ENCODE measurements at regions not wholly inside any gene's neighbourhood (a gene's known extent, or its start where the extent isn't known, plus 50 kb on each side); places are given as distances from the start of the nearest gene placed in this dataset.

- no peak overlapping the region for H2AFZ ChIP-seq (ENCODE audit: low read length)
- no peak overlapping the region for H3T11ph ChIP-seq (ENCODE audit: low read length)
- H4K8ac ChIP-seq (replicated peaks; ENCODE audit: insufficient read length, low read depth, low read length): no peak overlapping the region
- H3K27ac ChIP-seq (ENCODE audit: insufficient read length, low read depth, low read length): no peak overlapping the region
- Mint-ChIP-seq H3K4me3 (no peak overlapping the region), H3K27ac (no peak overlapping the region), H3K36me3 (ENCODE audit: insufficient read depth in 1 of 3, low read depth in 3 of 3) (no peaks in the 10 kb centered on the region), H3K4me1 (0 out of 4 replicates have a peak, but pooled peaks cover 0 to 2% of the 10 kb centered on the region in 2 experiments), H3K27me3 (ENCODE audit: low read depth) (no peaks in the 10 kb centered on the region), H3K9me3 (no peaks in the 10 kb centered on the region; a peak in 1 of 5 replicates)
- no peak overlapping the region for H2AK5ac ChIP-seq (ENCODE audit: insufficient read length, low read length)
- no peak overlapping the region for H4K5ac ChIP-seq (ENCODE audit: insufficient read length, low read depth, low read length)
- no peak for TF ChIP-seq CTCF (conservative IDR thresholded peaks at IDR 0.05)
- H3K4me2 ChIP-seq (ENCODE audit: insufficient read depth, insufficient read length, low read length): no peak overlapping the region
- no peak overlapping the region for H3K9ac ChIP-seq (ENCODE audit: extremely low read depth, insufficient read length, low read length)
- H3K56ac ChIP-seq (ENCODE audit: insufficient read length, low read depth, low read length): no peak overlapping the region
- no peaks in the 10 kb centered on the region for H3K9me3 ChIP-seq (ENCODE audit: control insufficient read depth, low read depth, low read length)
- H3K18ac ChIP-seq (ENCODE audit: insufficient read length, low read depth, low read length): no peak overlapping the region
- no peak overlapping the region for H3K4ac ChIP-seq (ENCODE audit: low read depth, low read length)
- H3K4me1 ChIP-seq (ENCODE audit: insufficient read depth, low read length): no peaks in the 10 kb centered on the region
- H3K23me2 ChIP-seq (ENCODE audit: insufficient read length, low read depth, low read length, poor library complexity, severe bottlenecking): no peaks in the 10 kb centered on the region
- DNase-seq: no peak
- no peak overlapping the region for H2BK15ac ChIP-seq (ENCODE audit: low read depth, low read length)
- no peak overlapping the region for H3K14ac ChIP-seq (ENCODE audit: insufficient read depth, low read length)
- no peaks in the 10 kb centered on the region for H4K20me1 ChIP-seq (ENCODE audit: control insufficient read depth, insufficient read depth, insufficient read length)
- no peak overlapping the region for H2BK120ac ChIP-seq (ENCODE audit: low read depth, low read length, poor library complexity, severe bottlenecking)
- H2BK20ac ChIP-seq (ENCODE audit: low read depth, low read length, poor library complexity, severe bottlenecking): no peak overlapping the region
- H3K79me1 ChIP-seq (ENCODE audit: insufficient read depth, low read depth, low read length, poor library complexity, severe bottlenecking): no peaks in the 10 kb centered on the region
- no CpG with 5 or more reads among the region's 10 CpGs for WGBS (ENCODE audit: extremely low coverage, insufficient read length, low lambda C conversion rate)
- no peaks in the 10 kb centered on the region for H3K79me2 ChIP-seq (ENCODE audit: insufficient read depth, low read length)
- no peak overlapping the region for H2BK12ac ChIP-seq (ENCODE audit: insufficient read length, low read depth, low read length)
- no peak overlapping the region for H3K23ac ChIP-seq (ENCODE audit: insufficient read length, low read depth, low read length)
- H3K27me3 ChIP-seq (ENCODE audit: insufficient read depth, low read length): no peaks in the 10 kb centered on the region
- H4K91ac ChIP-seq (ENCODE audit: insufficient read length, low read depth, low read length): no peak overlapping the region
- H2BK5ac ChIP-seq (ENCODE audit: insufficient read length, low read length): no peak overlapping the region
Measured at GRCh38 chr6:120872262-120872578, 462.1 kb downstream of the TBC1D32 start.

Data from H9 (cell line).